ENCODE measurements at regions not wholly inside any gene's neighbourhood (a gene's known extent, or its start where the extent isn't known, plus 50 kb on each side); places are given as distances from the start of the nearest gene placed in this dataset.

DNA sequence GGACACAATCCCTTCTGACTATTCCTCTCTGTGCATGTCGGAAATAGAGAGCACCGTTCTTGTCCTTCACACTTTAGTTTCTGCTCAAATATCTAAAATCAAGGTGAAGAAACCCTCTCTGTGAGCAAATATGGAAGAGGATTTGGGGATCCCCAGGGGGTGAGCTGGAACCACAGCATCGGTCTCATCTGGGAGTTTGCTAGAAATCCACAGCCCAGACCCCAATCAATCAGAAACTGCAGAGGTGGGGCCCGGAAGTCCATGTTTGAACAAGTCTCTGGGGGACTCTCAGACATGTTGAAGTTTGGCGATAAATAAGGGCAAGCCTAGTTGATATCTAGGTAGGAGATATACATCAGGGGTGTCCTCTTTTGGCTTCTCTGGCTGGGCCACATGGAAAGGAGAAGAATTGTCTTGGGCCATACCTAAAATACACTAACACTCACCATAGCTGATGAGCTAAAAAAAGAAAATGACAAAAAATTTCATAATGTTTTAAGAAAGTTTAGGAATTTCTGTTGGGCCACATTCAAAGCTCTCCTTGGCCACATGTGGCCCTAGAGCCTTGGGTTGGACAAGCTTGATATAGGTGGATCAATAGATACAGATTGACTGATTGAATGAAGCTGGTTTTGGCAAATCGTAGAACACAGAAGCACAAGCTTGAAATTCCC is 168.0 kb upstream of the FOXF1 start:
- intact Hi-C loops (cut with DNase I) = loop anchor here in 1 of 3 donors (5.0 kb wide), 1 partner anchor 175 kb away; no protein-coding TSS in a partner anchor
- FAIRE-seq = no peak

DNA sequence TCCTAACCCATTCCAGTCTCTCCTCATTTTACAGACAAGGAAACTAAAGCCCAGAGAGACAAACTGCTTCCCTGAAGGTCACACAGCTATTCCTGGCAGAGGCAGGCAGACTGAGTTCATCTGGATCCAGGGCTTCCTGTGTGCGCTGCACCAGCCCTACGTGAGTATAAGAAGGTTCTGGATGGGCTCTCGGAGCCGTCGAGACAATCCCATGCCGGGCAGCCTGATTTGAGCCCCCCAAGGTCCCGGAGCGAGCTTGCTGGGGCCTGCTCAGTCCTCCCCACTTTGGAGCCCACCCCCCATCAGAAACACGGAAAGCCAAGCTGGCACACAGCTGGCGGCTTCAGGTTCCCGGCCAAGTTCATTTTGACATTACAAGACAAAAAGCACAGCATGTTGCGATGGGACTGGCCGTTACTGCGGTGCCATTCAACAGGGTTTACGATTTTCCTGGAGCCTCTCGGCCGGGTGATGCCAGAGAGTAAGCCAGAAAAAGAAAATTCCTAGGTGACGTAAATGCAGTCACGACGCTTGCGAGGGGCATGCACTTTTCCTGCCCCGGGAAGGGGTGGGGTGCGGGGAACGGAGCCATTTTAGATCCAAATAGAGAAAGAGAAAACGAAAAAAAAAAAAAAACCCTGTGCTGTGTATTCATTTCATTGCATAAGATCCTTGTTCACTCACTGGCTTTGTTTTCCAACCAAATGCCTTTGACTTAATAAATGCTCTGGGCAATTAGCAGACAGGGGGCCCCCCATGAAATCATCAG is 167.1 kb upstream of the FOXF1 start:
- no peak for DNase-seq
- TF ChIP-seq, protein P1, sequence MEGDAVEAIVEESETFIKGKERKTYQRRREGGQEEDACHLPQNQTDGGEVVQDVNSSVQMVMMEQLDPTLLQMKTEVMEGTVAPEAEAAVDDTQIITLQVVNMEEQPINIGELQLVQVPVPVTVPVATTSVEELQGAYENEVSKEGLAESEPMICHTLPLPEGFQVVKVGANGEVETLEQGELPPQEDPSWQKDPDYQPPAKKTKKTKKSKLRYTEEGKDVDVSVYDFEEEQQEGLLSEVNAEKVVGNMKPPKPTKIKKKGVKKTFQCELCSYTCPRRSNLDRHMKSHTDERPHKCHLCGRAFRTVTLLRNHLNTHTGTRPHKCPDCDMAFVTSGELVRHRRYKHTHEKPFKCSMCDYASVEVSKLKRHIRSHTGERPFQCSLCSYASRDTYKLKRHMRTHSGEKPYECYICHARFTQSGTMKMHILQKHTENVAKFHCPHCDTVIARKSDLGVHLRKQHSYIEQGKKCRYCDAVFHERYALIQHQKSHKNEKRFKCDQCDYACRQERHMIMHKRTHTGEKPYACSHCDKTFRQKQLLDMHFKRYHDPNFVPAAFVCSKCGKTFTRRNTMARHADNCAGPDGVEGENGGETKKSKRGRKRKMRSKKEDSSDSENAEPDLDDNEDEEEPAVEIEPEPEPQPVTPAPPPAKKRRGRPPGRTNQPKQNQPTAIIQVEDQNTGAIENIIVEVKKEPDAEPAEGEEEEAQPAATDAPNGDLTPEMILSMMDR (IDR thresholded peaks at IDR 0.05) = no peak
- peak overlapping the region in 1 of 4 donors; percentile 23 for H3K27ac ChIP-seq

More for the DNA sequence above, 168.0 kb upstream of the FOXF1 start:
- Histone ChIP-seq H3K9me3 (no peaks in the 10 kb centered on the region), H3K27ac (no peak overlapping the region), H3K27me3 (peaks cover 0 to 9% (median 0%) of the 10 kb centered on the region in 4 donors), H3K4me3 (no peak overlapping the region), H3K4me1 (no peaks in the 10 kb centered on the region), H3K36me3 (no peaks in the 10 kb centered on the region)
- ATAC-seq (no peak), DNase-seq (no peak)
- TF ChIP-seq, protein P1 (IDR thresholded peaks at IDR 0.05) = no peak
- 46 to 50% methylated on average over 6 of the region's 6 CpGs for WGBS, 2 donors

DNA sequence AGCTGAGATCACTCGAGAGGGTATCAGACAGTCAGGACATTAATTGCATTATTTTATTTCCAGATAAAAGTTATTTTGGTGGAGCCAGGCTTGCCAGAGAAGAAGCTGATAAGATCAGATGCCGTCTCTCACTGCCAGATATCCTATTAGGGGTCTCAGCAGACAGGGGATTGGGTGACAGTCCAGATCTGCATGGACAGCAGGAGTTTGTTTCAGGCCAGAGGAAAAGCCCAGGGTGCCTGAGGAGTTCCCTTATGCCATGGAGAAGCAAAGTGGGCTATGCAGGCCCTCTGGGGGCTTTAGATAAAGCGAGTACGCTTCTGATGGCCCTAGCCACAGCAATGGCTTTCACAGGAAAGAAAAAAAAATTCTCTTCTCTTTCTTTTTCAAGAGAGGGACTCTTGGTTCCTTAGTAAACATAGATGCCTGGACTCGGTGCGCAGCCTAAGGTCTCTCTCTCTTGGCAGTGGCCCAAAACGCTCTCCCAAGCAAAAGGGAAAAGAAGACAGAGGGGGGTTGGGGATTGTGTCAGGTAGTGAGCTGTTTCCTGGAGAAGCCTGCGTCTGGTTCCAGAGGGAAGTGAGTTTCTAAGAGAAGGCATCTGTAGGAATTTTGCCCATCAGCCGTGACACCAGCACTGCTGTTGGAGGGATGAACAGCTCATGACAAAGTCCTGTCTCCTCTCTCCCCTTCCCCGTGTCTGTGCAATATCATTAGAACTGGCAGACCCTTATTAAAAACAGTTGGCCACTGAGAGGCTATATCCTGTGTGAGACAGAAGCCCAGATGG is 166.3 kb upstream of the FOXF1 start:
- H3K4me1 ChIP-seq = no peaks in the 10 kb centered on the region
- TF ChIP-seq, protein P1 (IDR thresholded peaks at IDR 0.05) = no peak
- 15 to 18% methylated on average over 10 of the region's 10 CpGs for WGBS, 2 donors
- ATAC-seq = no peak
- no peaks in the 10 kb centered on the region for H3K9me3 ChIP-seq
- no peak for FAIRE-seq
- no peak overlapping the region for H3K27ac ChIP-seq
- DNase-seq = no peak
- H3K27me3 ChIP-seq = peaks cover 0 to 9% (median 0%) of the 10 kb centered on the region in 4 donors
- intact Hi-C loops (cut with DNase I) = loop anchor here in 1 of 3 donors (5.0 kb wide), 1 partner anchor 173 kb away; no protein-coding TSS in a partner anchor
- H3K36me3 ChIP-seq = no peaks in the 10 kb centered on the region
- no peak overlapping the region for H3K4me3 ChIP-seq

More for the DNA sequence above, 167.1 kb upstream of the FOXF1 start:
- H3K4me3 ChIP-seq = no peak overlapping the region
- H3K4me1 ChIP-seq = no peaks in the 10 kb centered on the region
- intact Hi-C loops (cut with DNase I) = loop anchor here in 1 of 3 donors (5.0 kb wide), 1 partner anchor 174 kb away; no protein-coding TSS in a partner anchor
- ATAC-seq = no peak
- WGBS, 2 donors = 29 to 37% methylated on average over 25 of the region's 25 CpGs
- H3K9me3 ChIP-seq = no peaks in the 10 kb centered on the region
- peak; percentile 49 for FAIRE-seq
- H3K27me3 ChIP-seq = peaks cover 0 to 9% (median 0%) of the 10 kb centered on the region in 4 donors
- H3K36me3 ChIP-seq = no peaks in the 10 kb centered on the region

DNA sequence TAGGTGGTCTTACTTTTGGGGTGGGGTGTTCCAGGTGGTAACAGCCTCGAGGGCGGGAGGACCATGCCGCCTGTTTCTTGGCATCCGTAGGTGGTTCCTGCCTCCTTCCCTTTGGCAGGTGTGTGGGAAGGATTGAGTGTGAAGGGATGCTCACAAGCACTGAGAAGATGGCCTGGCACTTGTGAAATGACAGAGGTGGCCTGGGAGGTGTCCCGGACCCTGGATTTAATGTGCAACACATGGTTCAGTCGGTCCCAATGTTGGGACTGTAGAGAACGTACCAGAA is 165.8 kb upstream of the FOXF1 start:
- no peak overlapping the region for H3K4me3 ChIP-seq
- ATAC-seq = no peak
- peaks cover 0 to 14% (median 0%) of the 10 kb centered on the region in 4 donors for H3K27me3 ChIP-seq
- TF ChIP-seq, protein P1 (IDR thresholded peaks at IDR 0.05) = no peak
- H3K27ac ChIP-seq = no peak overlapping the region
- DNase-seq = no peak
- intact Hi-C loops (cut with DNase I) = loop anchor here in 1 of 3 donors (5.0 kb wide), 1 partner anchor 173 kb away; no protein-coding TSS in a partner anchor
- H3K4me1 ChIP-seq = no peaks in the 10 kb centered on the region
- no peak for FAIRE-seq
- no peaks in the 10 kb centered on the region for H3K9me3 ChIP-seq
- H3K36me3 ChIP-seq = no peaks in the 10 kb centered on the region
- WGBS, 2 donors = 55 to 68% methylated on average over 7 of the region's 7 CpGs

All from pancreas (tissue), 10 donors.